Vagina (tissue), 2 donors: ENCODE measurements at regions not wholly inside any gene's neighbourhood (a gene's known extent, or its start where the extent isn't known, plus 50 kb on each side); places are given as distances from the start of the nearest gene placed in this dataset.

Experiments used
- DNase-seq, 2 donors: peaks; one replicate each; pipeline ENCODE4 v3.0.0-alpha.2; 2017; ENCODE audit errors: extremely low spot score in 2 of 2
- H3K27ac ChIP-seq: fragments of 200-600 bp; sonication (generic); one replicate; pipeline ENCODE4 v1.5.1; 2019
- H3K27me3 ChIP-seq: fragments of 200-600 bp; sonication (generic); one replicate; pipeline ENCODE4 v1.5.1; 2019
- H3K36me3 ChIP-seq, 2 donors: fragments of 200-600 bp; sonication (generic); one replicate each; pipeline ENCODE4 v1.5.1; 2017 to 2019
- H3K4me1 ChIP-seq: fragments of 200-600 bp; sonication (generic); one replicate; pipeline ENCODE4 v1.5.1; 2019
- H3K4me3 ChIP-seq, 2 donors: fragments of 200-600 bp; sonication (generic); 1 replicate in 1 of 2; 2 replicates in 1 of 2; pipeline ENCODE4 v1.5.1; 2016 to 2019
- H3K9me3 ChIP-seq: fragments of 200-600 bp; sonication (generic); one replicate; pipeline ENCODE4 v1.5.1; 2019
- CTCF ChIP-seq, 3 experiments: fragments of 450-650 bp in 2 of 3; fragments of 200-600 bp in 1 of 3; sonication (generic) in 1 of 3; IDR thresholded peaks; one replicate each; pipeline ENCODE4 v1.5.1; 2017 to 2019; ENCODE audit warnings: antibody characterized with exemption in 3 of 3, mild to moderate bottlenecking in 2 of 3, moderate library complexity in 2 of 3
- POLR2A ChIP-seq, 2 donors: fragments of 450-650 bp; IDR thresholded peaks; one replicate each; pipeline ENCODE4 v1.6.1; 2017; ENCODE audit warnings: antibody characterized with exemption in 2 of 2, mild to moderate bottlenecking in 2 of 2, moderate library complexity in 2 of 2
- POLR2AphosphoS5 ChIP-seq, 2 donors: sonication (generic); formaldehyde crosslinking; IDR thresholded peaks; one replicate each; pipeline ENCODE4 v1.9.0; 2017; ENCODE audit warnings: antibody characterized with exemption in 2 of 2, mild to moderate bottlenecking in 2 of 2, low read depth in 1 of 2; ENCODE audit not compliant: insufficient read depth in 1 of 2
- intact Hi-C: fragments of 100-400 bp; cut with DNase I; formaldehyde crosslinking; loops from one replicate; pipeline ENCODE4 v1.15.1; 2023

- intact Hi-C loops: no loop called here
- no peaks in the 10 kb centered on the region for H3K4me1 ChIP-seq
- no peaks in the 10 kb centered on the region for H3K9me3 ChIP-seq
- no peaks in the 10 kb centered on the region for H3K27me3 ChIP-seq
- TF ChIP-seq CTCF (IDR thresholded peaks at IDR 0.05): no peak
- no peak for TF ChIP-seq POLR2AphosphoS5 (IDR thresholded peaks at IDR 0.05; ENCODE audit: insufficient read depth in 1 of 2, low read depth in 1 of 2)
- no peak for TF ChIP-seq POLR2A (IDR thresholded peaks at IDR 0.05)
- H3K36me3 ChIP-seq: no peaks in the 10 kb centered on the region
- H3K27ac ChIP-seq: no peak overlapping the region
- DNase-seq: no peak
- H3K4me3 ChIP-seq: no peak overlapping the region
Measured at GRCh38 chr20:60794674-60795073, 457.4 kb upstream of the CDH4 start.

- H3K27ac ChIP-seq: no peak overlapping the region
- no peaks in the 10 kb centered on the region for H3K9me3 ChIP-seq
- no peaks in the 10 kb centered on the region for H3K4me1 ChIP-seq
- no peaks in the 10 kb centered on the region for H3K36me3 ChIP-seq
- no peak for DNase-seq
- no peak for TF ChIP-seq CTCF (IDR thresholded peaks at IDR 0.05)
- TF ChIP-seq POLR2AphosphoS5 (IDR thresholded peaks at IDR 0.05; ENCODE audit: insufficient read depth in 1 of 2, low read depth in 1 of 2): no peak
- no peak for TF ChIP-seq POLR2A (IDR thresholded peaks at IDR 0.05)
- intact Hi-C loops: no loop called here
- no peaks in the 10 kb centered on the region for H3K27me3 ChIP-seq
- no peak overlapping the region for H3K4me3 ChIP-seq
Measured at GRCh38 chr20:60795651-60796050, 456.4 kb upstream of the CDH4 start.

- intact Hi-C loops: no loop called here
- no peak overlapping the region for H3K4me3 ChIP-seq
- H3K27ac ChIP-seq: no peak overlapping the region
- no peaks in the 10 kb centered on the region for H3K9me3 ChIP-seq
- no peaks in the 10 kb centered on the region for H3K27me3 ChIP-seq
- TF ChIP-seq CTCF (IDR thresholded peaks at IDR 0.05): no peak
- TF ChIP-seq POLR2AphosphoS5 (IDR thresholded peaks at IDR 0.05; ENCODE audit: insufficient read depth in 1 of 2, low read depth in 1 of 2): no peak
- TF ChIP-seq POLR2A (IDR thresholded peaks at IDR 0.05): no peak
- no peaks in the 10 kb centered on the region for H3K36me3 ChIP-seq
- no peak for DNase-seq
- H3K4me1 ChIP-seq: no peaks in the 10 kb centered on the region
Measured at GRCh38 chr20:60800185-60800584, 451.9 kb upstream of the CDH4 start.

GRCh38 chr20:60802676-60803075 is 449.4 kb upstream of the CDH4 start:
- no peaks in the 10 kb centered on the region for H3K4me1 ChIP-seq
- H3K27ac ChIP-seq: no peak overlapping the region
- DNase-seq: no peak
- no peaks in the 10 kb centered on the region for H3K9me3 ChIP-seq
- intact Hi-C loops: no loop called here
- TF ChIP-seq CTCF (IDR thresholded peaks at IDR 0.05): no peak
- TF ChIP-seq POLR2A (IDR thresholded peaks at IDR 0.05): no peak
- TF ChIP-seq POLR2AphosphoS5 (IDR thresholded peaks at IDR 0.05; ENCODE audit: insufficient read depth in 1 of 2, low read depth in 1 of 2): no peak
- H3K4me3 ChIP-seq: no peak overlapping the region
- no peaks in the 10 kb centered on the region for H3K36me3 ChIP-seq
- H3K27me3 ChIP-seq: no peaks in the 10 kb centered on the region

DNA sequence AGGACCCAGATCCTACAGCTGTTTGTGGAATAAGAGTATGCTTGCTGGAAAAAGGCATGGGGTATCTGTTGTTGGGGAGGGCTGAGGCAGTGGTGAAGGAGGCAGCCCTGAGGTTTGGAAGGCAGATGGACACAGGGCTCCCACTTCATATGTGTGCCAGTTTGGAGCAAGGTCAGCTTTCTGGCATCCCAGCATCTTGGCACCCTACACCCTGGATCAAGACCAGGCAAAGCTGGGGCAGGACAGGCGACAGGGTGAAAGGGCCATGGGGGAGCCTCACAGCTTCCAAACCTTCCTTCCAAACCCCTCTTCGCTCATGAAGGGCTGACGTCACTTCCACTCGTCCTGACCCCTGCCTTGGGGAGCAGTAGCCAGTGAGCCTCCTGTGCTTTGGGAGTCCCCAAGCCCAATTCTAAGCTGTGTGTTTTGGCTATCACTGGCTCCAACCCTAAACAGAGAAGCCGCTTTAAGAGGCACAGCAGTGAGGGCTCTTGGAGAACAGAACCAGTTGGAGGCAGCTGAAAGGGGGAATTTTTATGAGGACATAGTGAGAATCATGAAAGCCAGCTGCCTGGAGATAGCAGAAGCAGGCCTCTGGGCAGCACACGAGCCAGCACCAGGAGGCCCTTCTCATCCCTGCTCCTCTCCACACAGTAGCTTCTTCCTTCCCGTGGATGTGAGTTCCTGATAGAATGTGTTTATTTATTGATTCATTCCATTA is 448.6 kb upstream of the CDH4 start:
- intact Hi-C loops: no loop called here

More for the DNA sequence above, 448.6 kb upstream of the CDH4 start:
- Histone ChIP-seq H3K4me3 (no peak overlapping the region), H3K36me3 (no peaks in the 10 kb centered on the region), H3K4me1 (no peaks in the 10 kb centered on the region), H3K27ac (no peak overlapping the region), H3K9me3 (no peaks in the 10 kb centered on the region), H3K27me3 (no peaks in the 10 kb centered on the region)
- DNase-seq: peak in 1 of 2 donors; percentile 22
- TF ChIP-seq POLR2AphosphoS5 (IDR thresholded peaks at IDR 0.05; ENCODE audit: insufficient read depth in 1 of 2, low read depth in 1 of 2) (no peak), CTCF (IDR thresholded peaks at IDR 0.05) (no peak), POLR2A (IDR thresholded peaks at IDR 0.05) (no peak)
